Ascending aorta (tissue), 2 donors: ENCODE measurements at regions not wholly inside any gene's neighbourhood (a gene's known extent, or its start where the extent isn't known, plus 50 kb on each side); places are given as distances from the start of the nearest gene placed in this dataset.

Experiments
- DNase-seq, 2 donors: peaks; one replicate each; pipeline ENCODE4 v3.0.0-alpha.2; 2019; ENCODE audit warnings: low spot score in 2 of 2
- H3K27ac ChIP-seq, 2 donors: fragments of 200-600 bp; sonication (generic); one replicate each; pipeline ENCODE4 v1.5.1; 2016 to 2017; ENCODE audit warnings: mild to moderate bottlenecking in 1 of 2
- H3K27me3 ChIP-seq: fragments of 200-600 bp; sonication (generic); one replicate; pipeline ENCODE4 v1.5.1; 2017
- H3K36me3 ChIP-seq, 2 donors: fragments of 200-600 bp; sonication (generic); one replicate each; pipeline ENCODE4 v1.5.1; 2016
- H3K4me1 ChIP-seq, 2 donors: fragments of 200-600 bp; sonication (generic); one replicate each; pipeline ENCODE4 v1.5.1; 2016 to 2017; ENCODE audit warnings: mild to moderate bottlenecking in 1 of 2
- H3K4me3 ChIP-seq, 2 donors: fragments of 200-600 bp; sonication (generic); one replicate each; pipeline ENCODE4 v1.5.1; 2016 to 2017; ENCODE audit warnings: mild to moderate bottlenecking in 1 of 2
- H3K9me3 ChIP-seq, 2 donors: fragments of 200-600 bp; sonication (generic); one replicate each; pipeline ENCODE4 v1.5.1; 2016
- intact Hi-C: fragments of 100-400 bp; cut with DNase I; formaldehyde crosslinking; loops from one replicate; pipeline ENCODE4 v1.15.1; 2023
- TF ChIP-seq, protein P1 (sequence below), 3 experiments: fragments of 200-600 bp in 2 of 3; fragments of 450-650 bp in 1 of 3; sonication (generic) in 2 of 3; IDR thresholded peaks; one replicate each; pipeline ENCODE4 v1.5.1; 2016 to 2019; ENCODE audit warnings: antibody characterized with exemption in 3 of 3, mild to moderate bottlenecking in 1 of 3, moderate library complexity in 1 of 3

DNA sequence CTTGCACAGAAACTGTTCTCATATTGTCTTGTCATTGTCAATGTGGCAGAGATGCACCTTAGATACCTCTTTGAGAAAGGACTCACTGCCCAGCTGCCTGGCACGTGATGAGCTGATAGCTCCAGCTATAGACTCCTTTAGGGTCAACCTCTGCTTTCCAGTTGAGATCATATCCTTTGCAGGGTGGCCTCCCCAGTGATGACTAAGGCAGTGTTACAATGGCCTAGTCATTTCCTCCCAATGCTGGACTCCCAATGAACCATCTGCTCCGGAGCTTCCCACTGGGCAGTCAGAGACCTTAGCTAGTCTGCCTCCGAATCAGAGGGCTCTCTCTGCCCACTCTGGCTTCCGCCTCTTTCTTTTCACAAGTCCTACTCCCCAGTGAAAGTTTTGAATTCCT, 79.5 kb downstream of the CHRD start:
- Histone ChIP-seq H3K9me3 (no peaks in the 10 kb centered on the region), H3K27me3 (no peaks in the 10 kb centered on the region), H3K4me3 (no peak overlapping the region), H3K4me1 (no peaks in the 10 kb centered on the region), H3K36me3 (no peaks in the 10 kb centered on the region), H3K27ac (no peak overlapping the region)
- no peak for DNase-seq
- TF ChIP-seq, protein P1, sequence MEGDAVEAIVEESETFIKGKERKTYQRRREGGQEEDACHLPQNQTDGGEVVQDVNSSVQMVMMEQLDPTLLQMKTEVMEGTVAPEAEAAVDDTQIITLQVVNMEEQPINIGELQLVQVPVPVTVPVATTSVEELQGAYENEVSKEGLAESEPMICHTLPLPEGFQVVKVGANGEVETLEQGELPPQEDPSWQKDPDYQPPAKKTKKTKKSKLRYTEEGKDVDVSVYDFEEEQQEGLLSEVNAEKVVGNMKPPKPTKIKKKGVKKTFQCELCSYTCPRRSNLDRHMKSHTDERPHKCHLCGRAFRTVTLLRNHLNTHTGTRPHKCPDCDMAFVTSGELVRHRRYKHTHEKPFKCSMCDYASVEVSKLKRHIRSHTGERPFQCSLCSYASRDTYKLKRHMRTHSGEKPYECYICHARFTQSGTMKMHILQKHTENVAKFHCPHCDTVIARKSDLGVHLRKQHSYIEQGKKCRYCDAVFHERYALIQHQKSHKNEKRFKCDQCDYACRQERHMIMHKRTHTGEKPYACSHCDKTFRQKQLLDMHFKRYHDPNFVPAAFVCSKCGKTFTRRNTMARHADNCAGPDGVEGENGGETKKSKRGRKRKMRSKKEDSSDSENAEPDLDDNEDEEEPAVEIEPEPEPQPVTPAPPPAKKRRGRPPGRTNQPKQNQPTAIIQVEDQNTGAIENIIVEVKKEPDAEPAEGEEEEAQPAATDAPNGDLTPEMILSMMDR (IDR thresholded peaks at IDR 0.05) = no peak
- intact Hi-C loops = no loop called here

DNA sequence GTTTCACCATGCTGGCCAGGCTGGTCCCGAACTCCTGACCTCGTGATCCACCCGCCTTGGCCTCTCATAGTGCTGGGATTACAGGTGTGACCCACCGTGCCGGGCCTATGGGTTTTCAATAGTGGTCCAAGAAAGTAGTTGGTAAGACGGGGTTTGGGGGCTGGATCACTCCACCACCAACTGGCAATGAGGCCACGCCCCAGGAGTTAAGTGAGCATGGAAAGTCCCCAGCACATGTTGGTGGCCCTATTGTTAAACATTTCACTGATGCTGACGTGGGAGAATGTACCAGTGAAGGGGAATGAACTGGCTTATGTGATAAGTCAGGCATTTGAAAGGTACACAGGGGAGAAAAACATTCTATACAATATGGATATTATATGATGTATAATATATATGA, 80.4 kb downstream of the CHRD start:
- no peaks in the 10 kb centered on the region for H3K4me1 ChIP-seq
- no peak for DNase-seq
- H3K36me3 ChIP-seq = no peaks in the 10 kb centered on the region
- no peak overlapping the region for H3K4me3 ChIP-seq
- intact Hi-C loops = no loop called here
- TF ChIP-seq, protein P1 (IDR thresholded peaks at IDR 0.05) = no peak
- H3K9me3 ChIP-seq = no peaks in the 10 kb centered on the region
- no peaks in the 10 kb centered on the region for H3K27me3 ChIP-seq
- no peak overlapping the region for H3K27ac ChIP-seq

DNA sequence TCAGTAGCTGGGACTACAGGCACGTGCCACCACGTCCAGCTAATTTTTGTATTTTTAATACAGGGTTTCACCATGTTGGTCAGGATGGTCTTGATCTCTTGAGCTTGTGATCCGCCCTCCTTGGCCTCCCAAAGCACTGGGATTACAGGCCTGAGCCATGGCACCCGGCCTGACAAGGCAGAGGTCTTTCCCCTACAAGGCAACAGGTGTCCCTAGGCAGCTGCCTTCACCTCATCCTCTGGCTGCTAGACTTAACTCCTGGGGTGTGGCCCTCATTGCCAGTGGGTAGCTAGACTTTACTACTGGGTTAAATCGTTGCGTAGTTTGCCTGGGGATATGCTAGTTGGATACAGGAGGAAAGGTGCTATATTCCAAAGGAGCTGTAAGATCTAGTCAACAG, 81.4 kb downstream of the CHRD start:
- H3K36me3 ChIP-seq = no peaks in the 10 kb centered on the region
- H3K27me3 ChIP-seq = no peaks in the 10 kb centered on the region
- H3K4me1 ChIP-seq = no peaks in the 10 kb centered on the region
- intact Hi-C loops = no loop called here
- no peak overlapping the region for H3K27ac ChIP-seq
- DNase-seq = no peak
- H3K9me3 ChIP-seq = no peaks in the 10 kb centered on the region
- no peak overlapping the region for H3K4me3 ChIP-seq
- TF ChIP-seq, protein P1 (IDR thresholded peaks at IDR 0.05) = no peak

DNA sequence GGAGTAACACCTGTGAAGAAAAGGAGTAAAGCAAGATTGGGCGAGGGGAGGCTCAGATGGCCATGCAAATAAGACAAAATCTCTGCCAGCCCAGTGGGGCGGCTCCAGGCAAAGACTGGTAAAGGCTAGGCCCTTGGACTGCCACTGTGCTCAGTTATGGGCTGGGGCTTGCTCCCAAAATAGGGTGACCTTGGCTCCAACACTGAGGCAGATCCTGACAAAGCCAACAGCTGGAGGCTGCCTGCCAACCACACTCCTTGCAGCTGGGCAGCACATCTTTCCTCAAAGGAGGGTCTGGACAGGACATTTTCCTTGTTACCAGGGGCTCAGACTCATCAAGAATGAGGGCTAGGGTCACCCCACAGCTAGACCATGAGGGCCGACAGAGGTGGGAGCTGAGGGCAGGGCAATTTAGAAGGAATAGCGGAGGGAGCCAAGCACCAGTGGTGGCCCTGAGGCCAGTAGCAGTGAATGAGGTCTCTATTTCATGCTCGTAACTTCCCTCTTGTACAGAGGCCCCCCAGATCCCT, 86.1 kb downstream of the CHRD start:
- intact Hi-C loops = loop anchor here (5.0 kb wide), 1 partner anchor 94 kb away; no protein-coding TSS in a partner anchor
- no peak overlapping the region for H3K27ac ChIP-seq
- H3K9me3 ChIP-seq = no peaks in the 10 kb centered on the region
- no peaks in the 10 kb centered on the region for H3K27me3 ChIP-seq
- H3K36me3 ChIP-seq = no peaks in the 10 kb centered on the region
- TF ChIP-seq, protein P1 (IDR thresholded peaks at IDR 0.05) = no peak
- DNase-seq = no peak
- no peaks in the 10 kb centered on the region for H3K4me1 ChIP-seq
- no peak overlapping the region for H3K4me3 ChIP-seq

DNA sequence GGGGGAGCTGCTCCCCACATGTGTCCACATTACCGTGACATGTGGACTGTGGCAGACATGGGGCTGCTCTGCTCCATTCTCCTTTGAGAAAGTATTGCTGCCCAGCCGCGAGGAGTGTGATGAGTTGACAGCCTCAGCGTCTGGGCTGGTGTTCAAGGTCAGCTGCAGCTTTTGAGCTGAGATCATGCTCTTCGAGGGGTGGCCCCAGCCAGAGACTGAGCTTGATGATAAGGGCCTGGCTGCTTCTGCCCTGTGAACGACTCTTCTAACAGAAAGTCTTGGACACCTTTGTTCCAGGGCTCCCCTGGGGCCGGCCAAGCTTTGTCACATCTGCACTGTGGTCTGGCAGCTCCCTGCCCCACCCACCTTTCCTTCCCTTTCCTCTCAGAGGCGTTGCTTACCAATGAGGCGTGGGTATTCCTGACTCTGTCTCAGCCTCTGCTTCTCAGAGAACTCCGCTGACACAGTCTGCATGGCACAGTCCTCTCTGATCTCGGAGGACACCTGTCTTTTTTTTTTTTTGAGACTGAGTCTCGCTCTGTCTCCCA, 86.6 kb downstream of the CHRD start:
- Histone ChIP-seq H3K27me3 (no peaks in the 10 kb centered on the region), H3K27ac (no peak overlapping the region), H3K36me3 (no peaks in the 10 kb centered on the region), H3K9me3 (no peaks in the 10 kb centered on the region), H3K4me1 (no peaks in the 10 kb centered on the region), H3K4me3 (no peak overlapping the region)
- intact Hi-C loops = loop anchor here (5.0 kb wide), 1 partner anchor 94 kb away; no protein-coding TSS in a partner anchor
- TF ChIP-seq, protein P1 (IDR thresholded peaks at IDR 0.05) = no peak
- DNase-seq = no peak
